CD4-positive, alpha-beta T cell treated with Interleukin-17A for 1 hour (primary cell): ENCODE measurements at regions not wholly inside any gene's neighbourhood (a gene's known extent, or its start where the extent isn't known, plus 50 kb on each side); places are given as distances from the start of the nearest gene placed in this dataset.
A peak's percentile ranks its signal among the peaks of the same experiment; 100 is the strongest.

Source experiments
- DNase-seq: peaks from one replicate; pipeline ENCODE4 v3.0.0-alpha.2; 2020

DNA sequence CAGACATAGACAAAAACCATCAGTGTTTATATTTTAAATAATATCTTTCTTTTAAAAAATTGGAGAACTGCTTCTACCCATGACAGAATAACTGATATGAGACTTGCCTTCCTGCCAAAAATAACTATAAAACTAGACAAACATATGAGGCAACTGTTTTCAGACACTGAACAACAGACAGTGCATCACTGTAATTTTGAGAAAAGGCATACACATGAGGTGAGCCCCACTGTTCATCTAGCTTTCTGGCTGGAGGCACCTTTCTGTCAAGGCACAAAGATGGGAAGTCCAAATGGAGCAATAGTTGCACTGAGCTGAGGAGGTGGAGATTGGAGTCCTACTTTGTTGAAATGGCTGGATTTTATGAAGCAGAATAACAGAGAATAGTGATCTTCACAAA is 71.9 kb upstream of the ZNF507 start:
- DNase-seq, result no peak

DNA sequence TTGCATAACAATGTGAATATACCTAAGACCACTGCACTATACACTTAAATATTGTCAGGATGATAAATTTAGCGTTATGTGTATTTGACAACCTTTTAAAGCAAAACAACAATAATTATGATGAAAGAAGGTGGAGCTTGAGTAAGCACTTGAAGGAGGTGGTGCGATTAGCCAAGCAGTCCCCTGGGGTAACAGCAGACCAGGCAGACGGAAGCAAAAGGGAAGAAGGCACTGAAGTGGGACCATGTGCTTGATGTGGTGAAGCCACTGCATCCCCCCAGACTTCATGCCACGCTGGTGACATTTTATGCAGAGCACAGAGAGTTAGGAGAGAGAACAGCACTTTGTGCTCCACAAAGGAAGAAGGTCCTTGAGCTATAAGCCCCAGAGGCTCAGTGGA is 58.3 kb upstream of the ZNF507 start:
- no peak for DNase-seq

DNA sequence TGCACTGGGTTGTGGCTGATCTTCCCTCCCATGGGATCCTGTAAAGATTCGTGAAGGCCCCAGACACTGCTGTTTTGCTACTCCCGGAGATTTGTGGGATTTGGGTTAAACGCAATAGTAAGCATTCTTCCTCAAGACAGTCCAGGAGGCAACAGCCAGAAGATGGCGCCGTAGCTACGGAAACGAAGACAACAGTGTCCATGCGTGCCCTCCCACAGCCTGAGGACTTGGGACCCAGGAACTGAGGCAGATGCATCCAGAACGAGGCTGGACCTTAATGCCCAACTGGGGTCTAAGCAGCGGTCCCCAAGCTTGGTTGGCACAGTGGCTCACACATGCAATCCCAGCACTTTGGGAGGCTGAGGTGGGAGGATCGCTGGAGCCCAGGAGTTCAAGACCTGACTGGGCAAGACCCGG is 57.6 kb upstream of the ZNF507 start:
- peak; percentile 1 for DNase-seq

DNA sequence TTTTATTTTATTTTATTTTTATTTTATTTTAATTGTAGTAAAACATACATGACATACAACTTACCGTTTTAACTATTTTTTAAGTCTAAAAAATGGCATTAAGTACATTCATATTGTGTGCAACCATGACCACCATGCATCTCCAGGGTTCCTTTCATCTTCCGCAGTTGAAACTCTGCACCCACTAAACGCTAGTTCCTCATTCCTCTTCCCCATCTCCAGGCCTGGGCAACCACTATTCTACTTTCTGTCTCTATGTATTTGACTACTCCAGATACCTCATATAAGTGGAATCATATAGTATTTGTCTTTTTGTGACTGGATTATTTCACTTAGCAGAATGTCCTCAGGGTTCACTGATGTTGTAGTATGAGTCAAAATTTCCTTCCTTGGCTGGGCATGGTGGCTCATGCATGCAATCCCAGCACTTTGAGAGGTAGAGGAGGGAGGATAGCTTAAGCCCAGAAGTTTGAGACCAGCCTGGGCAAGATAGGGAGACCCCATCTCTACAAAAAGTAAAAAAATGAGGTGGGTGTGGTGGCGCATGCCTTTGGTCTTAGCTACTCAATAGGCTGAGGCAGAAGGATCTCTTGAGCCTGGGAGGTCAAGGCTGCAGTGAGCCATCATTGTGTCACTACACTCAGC is 55.7 kb upstream of the ZNF507 start:
- no peak for DNase-seq

DNA sequence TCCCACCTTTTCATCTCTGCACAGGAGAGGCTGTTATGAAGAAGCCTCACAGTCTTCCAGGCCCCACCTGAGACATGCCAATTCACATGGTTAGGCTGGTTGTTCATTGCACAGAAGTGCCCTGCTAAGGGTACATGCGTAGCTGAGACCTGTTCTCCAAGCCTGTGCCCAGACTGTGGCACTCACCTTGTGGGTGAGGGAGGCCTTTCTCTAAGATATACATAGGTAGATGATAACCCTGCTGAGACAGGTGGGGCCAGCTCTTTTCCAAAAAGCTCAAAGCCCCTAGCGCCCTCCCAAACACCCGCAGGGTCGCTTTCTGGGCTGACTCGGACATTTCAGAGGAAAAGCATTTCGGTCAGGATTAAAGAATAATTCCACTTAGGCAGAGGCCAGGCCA is 53.5 kb upstream of the ZNF507 start:
- no peak for DNase-seq

DNA sequence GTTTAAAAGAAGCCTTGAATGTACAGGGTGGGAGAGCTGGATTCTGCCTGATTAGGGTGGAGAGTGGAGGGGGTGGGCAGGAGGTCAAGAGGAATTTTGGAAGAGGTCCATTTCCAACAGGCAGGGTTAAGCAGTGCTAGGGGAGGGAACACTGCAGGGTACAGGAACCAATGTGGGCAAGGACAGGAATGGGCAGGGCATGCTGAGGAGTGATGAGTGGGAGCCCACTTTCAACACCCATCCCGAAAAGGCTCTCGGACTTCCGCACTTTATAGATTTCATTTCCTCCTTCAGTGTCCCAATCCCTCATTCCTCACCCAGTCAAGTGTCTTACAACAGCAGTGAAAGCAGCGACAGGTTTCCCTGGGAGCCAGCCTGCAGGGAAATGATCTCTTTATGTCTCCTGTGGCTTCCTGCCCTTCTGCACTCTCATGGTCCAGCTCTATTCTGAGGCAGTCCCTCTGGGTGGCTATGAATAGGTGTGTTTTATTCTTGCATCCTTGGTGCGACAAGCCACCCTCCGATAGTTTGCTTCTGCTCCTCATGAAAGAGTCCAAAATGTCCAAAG is 50.5 kb upstream of the ZNF507 start:
- no peak for DNase-seq
